Hindlimb muscle (tissue), 1 donor: ENCODE measurements at regions not wholly inside any gene's neighbourhood (a gene's known extent, or its start where the extent isn't known, plus 50 kb on each side); places are given as distances from the start of the nearest gene placed in this dataset.
A peak's percentile ranks its signal among the peaks of the same experiment; 100 is the strongest.
"Not testable (repeated sequence)": the region's sequence is repeated elsewhere in the genome, so short reads cannot be mapped to it uniquely, and the experiment has no call there.

Source experiments
- DNase-seq: peaks from one replicate; pipeline ENCODE4 v3.0.0-alpha.2; 2013

DNA sequence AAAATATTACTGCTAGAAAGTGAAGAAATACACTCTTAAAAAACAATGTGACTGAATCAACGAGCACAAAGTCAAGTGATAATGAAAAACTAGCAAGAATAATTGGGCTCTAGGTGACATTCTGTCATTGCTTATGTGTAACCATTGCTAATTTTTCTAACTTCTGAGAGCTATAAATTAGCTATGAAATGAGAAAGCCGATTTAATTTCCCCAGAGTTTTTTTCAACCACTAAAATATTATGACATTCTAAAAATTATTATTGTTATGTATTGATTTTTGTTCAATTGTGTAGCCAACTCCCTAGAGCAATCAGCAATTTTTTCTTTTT is 458.6 kb upstream of the ATXN8OS start:
- no peak for DNase-seq

DNA sequence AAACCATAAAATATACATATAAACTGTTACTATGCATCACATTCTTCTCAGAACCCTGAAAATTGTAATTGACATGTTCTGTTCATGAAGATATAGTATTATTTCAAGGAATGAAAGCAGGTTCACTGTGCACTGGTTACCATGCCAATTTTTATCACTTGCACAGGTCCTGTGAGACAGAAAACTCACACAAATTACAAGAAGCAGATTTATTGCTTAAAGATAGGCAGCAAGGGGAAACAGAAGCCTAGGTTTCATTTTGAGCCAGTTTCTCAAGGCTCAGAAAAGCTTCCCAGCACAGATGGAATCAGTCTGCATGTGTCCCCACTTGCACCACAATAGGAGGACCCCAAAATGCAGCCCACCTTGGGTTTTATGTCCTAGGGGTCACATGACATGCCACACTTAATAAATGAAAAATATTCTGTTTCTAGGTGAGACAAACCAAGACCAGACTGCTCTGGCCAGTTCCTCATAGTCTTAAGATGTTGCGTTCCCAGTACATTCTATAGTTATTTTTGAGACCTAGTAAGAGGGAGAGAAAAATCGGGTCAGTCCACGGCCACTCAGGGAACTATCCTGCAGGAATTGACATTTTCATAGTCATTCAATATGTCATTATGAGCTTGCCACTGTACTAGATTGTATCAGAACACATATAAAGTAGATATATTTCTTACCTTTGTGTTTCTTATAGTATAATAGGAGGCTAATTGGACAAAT is 459.1 kb upstream of the ATXN8OS start:
- DNase-seq = no peak

DNA sequence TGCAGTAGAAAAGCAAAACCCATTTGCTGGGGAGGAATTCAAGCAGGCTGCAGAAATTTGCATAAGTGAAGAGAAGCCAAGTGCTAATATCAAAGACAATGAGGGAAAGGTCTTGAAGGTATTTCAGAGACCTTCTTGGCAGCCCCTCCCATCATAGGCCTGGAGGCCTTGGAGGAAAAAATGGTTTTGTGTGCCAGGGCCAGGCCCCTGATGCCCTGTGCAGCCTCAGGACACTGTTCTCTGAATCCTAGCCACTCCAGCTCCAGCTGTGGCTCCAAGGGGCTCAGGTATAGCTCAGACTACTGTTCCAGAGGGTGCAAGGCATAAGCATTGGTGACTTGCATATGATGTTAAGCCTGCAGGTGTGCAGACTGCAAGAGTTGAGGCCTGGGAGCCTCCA is 463.2 kb upstream of the ATXN8OS start:
- no peak for DNase-seq

DNA sequence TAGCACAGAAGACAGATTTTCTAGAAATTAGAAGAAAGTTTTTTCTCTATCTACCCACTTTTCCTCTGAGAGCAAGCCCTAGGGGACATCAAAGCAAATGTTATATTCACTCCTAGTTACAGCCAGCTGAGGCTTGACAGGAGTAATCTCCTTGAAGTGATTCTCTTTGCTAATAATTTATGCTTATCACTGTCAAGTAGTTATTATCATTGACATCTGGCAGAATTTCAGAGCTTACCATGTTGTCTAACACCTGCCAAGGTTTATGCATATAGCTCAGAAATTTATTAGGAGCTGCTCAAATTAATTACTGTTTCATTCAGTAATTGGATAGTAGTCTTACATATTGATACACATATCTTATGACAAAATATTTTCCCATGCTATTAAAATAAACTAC is 465.9 kb upstream of the ATXN8OS start:
- DNase-seq = no peak

DNA sequence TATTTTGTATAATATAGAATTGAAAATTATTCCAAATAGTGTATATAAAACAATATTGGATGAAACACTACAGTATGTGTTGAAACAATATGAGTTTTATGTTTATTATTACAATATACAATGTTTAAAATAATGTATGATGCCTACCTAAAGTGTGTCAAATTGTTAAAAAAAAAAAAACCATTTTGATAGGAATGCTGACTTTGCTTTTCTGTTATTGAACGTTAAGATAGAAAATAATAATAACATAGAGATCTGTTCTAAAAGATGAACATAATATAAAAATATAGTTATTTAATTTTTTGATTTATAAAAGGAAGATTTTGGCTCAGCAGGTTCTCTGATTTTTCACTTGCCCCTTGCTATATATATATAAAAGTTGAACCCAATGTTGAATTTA is 474.6 kb upstream of the ATXN8OS start:
- DNase-seq = no peak

DNA sequence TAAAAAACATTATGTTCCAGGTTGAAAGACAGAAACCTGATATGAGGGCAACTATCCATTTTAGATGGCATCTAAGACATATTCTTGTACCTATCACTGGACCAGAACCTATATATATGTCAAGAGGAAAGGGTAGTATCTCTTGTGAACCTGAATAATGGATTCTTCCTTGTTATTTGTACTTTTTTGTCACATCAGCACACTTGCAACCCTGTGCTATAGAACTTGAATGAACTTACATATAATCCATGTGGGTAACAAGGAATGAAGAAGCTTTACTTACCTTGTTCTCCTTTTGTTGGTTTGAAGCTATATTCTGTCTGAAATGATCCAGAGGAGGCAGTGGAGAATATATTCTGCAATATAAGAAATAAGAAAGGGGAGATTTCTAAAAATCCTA is 483.7 kb upstream of the ATXN8OS start:
- no peak for DNase-seq

DNA sequence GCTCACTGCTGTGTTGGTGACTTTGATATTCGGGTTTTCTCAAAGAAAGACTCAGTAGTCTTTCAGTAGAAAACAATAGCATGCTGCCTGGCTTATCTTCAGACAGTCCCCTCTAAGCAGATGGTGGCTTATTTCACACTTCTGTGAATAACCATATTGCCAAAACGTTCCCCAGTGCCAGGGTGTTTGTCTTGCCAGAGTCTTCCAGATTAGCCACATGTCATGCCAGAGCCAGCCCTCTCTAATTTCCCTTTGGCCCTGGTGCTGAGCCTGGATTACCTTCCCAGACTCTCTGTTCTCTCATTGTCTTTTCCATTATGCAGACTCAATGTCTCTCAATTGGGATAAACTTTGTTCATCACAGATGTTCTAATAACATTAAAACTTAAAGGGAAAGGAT is 488.0 kb upstream of the ATXN8OS start:
- DNase-seq = no peak

DNA sequence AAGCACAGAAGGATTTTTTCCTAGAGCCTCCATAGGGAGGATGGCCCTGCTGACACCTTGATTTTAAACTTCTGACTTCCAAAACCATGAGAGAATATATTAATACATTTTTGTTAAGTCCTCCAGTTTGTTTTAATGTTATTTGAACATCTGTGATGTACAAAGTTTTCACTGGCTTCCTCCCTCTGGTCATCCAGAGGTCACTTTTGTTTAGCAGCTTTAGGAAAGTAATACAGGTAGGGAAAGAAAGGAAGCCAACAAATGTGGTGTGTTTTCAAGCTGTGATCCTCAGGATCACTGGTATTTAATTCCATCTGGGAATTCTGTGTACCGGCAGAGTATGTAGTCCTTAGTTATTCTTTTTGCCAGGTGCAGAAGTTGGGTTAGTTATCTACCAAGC is 488.8 kb upstream of the ATXN8OS start:
- DNase-seq = no peak

DNA sequence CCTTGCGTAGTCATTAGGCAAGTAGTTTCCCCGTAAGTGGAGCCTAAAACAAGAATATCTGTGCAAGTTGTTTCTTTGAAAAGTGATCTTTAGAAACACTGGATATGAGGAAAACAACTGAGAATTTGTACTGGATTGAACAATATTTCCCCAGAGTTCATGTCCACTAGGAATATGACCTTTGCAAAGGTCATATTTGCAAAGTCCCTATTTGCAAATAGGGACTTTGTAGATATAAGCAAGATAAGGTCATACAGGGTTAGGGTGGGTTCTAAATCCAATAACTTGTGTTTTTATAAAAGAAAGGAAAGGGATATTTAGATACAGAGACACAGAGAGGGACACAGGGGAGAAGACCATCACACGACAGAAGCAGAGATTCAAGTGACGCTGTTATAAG is 489.2 kb upstream of the ATXN8OS start:
- DNase-seq = no peak

DNA sequence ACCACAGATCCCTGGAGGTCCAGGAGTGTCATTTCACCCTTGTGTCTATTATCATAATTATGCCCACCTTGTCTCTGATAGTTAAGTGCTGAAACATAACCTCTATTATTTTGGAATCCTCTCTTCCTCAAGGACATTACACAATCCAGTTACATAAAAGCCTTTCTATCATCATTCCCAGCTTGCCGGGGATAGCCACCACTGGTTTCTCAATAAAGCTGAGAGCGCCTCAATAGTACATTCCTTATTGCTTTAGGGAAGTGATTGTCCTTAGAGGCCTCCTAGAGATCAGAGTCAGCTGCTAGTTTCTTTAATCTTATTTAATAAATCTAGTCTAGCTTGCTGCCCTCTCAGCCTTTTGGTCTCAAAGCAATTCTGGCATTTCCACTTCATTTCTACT is 490.0 kb upstream of the ATXN8OS start:
- no peak for DNase-seq

DNA sequence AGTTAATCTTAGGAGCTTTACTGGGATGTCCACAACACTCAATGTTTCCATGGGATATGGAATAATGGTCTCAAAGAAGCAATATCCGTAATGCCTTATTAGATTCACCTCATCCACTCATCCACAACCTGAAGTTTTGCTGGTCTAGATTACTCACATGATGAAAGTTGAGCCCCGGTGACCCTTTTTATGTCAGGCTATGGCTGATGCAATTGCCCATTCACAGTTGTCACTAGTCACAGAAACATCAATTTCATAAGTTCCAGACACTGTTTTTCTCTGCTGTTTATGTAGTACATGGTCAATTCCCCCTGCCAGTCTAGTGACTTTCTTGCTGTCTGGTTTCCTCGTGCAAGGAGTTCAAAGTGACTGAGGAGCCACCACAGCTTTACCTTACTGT is 491.2 kb upstream of the ATXN8OS start:
- no peak for DNase-seq

DNA sequence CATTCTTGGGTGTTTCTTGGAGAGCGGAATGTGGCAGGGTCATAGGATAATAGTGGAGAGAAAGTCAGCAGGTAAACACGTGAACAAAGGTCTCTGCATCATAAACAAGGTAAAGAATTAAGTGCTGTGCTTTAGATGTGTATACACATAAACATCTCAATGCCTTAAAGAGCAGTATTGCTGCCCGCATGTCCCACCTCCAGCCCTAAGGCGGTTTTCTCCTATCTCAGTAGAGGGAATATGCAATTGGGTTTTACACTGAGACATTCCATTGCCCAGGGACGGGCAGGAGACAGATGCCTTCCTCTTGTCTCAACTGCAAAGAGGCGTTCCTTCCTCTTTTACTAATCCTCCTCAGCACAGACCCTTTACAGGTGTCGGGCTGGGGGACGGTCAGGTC is 492.6 kb upstream of the ATXN8OS start:
- DNase-seq = not testable (repeated sequence)

DNA sequence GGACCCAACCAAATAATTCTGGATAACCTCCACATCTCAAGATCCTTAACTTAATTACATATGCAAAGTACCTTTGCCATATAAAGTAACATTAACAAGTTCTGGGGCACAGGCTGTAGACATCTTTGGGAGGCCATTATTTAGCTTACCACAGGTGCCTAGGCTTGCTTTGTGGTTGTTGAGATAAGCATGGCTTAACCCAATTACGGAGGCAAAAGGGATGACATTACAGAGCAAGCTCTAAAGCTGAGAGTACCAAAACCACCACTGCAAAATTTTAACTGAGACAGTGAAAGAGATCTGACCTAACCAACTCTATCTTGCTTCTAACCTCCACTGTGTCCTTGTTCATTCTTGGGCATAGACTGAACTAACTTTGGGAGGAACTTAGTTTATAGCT is 502.9 kb upstream of the ATXN8OS start:
- DNase-seq = no peak

DNA sequence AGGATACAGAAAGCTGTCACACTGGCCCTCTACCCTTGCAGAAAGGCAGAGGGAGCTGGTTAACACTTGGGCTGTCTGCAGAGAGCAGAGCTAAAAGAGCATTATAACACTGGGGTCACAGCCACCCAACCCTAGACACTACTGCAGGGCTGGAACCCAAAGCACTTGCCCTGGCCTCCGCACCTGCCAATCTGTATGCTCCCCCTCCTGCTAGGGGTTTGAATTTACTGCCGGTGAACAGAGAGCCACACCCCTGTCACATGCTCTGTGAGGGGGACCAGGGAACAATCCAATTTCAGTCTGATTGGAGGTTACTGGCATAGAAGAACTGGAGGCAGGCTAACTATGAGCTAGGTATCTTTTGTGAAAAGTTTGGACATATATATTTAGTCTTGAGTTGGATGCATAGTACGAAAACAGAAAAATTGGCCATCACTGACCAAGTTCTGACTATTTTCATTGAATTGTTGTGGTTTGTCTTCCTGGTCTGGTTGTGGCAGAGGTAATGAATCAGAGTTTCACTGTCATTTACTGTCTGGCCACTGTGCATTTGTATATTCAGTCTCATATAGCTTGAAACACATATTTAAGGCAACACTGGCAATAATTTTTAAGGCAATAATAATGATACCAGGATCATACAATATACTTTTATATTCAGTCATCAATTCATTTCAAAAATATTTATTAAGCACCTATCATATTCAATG is 504.3 kb upstream of the ATXN8OS start:
- DNase-seq = no peak

DNA sequence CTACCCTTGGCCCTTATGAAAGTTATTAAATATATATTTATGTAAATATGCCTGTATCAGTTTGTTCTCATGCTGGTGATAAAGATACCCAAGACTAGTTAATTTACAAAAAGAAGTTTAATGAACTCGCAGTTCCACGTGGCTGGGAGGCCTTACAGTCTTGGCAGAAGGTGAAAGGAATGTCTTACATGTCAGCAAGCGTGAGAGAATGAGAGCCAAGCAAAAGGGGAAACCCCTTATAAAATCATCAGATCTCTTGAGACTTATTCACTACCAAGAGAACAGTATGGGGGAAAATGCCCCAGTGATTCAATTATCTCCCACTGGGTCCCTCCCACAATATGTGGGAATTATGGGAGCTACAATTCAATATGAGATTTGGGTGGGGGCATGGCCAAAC is 506.0 kb upstream of the ATXN8OS start:
- DNase-seq = no peak

DNA sequence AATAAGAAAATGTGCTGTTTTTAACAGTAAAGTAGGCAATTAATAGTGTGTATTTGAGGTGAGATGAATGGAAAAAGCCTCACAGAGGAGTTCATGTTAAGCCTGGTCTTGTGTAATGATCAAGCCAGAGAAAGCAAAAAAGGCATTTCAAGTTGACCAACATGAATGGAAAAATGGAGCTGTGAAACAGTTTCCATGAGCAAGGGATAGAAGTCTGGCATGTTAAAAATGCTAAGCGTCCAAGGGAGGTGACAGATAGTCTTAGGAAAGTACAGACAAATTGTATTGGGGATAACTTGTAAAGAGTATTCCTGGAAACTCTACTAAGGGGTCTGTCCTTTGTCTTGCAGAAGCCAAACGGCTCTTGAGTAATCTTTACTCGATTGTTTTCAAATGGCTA is 506.8 kb upstream of the ATXN8OS start:
- peak; percentile 26 for DNase-seq

DNA sequence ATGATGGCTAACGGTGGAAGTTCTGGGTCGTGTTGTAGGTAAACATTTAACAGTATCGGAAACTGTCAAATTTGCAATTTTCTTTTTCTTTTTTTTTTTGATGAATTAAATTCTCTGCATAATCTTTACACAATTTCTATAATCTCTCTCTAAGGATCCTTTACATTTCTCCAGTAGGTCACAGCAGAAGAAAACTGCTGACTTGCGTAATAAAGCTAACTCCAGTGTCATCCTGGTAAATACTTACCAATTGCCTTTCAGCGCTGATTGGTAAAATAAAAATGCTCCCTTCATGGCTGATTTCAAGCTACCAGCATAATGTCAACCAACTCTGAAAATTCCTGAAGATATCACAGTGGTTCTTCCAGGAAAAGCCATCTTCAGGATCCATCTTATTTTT is 510.5 kb upstream of the ATXN8OS start:
- no peak for DNase-seq

DNA sequence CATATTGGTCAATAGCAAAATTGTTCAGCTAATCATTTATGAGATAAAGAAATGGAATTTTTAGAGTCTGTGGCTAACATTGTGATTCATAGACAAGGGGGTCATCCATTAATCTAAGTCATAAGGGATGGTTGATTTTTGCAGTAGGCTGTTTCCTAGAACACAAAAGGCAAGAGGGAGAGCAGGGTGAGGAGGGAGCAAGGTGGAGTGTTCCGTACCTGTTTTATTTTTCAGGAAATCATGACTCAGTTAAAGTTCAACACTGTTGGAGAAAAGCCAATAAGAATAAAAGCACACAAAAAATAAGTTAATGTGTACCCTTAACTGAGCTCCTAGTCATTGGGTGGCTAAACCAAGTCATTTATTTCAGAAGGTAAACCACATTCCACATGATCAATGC is 512.4 kb upstream of the ATXN8OS start:
- no peak for DNase-seq

DNA sequence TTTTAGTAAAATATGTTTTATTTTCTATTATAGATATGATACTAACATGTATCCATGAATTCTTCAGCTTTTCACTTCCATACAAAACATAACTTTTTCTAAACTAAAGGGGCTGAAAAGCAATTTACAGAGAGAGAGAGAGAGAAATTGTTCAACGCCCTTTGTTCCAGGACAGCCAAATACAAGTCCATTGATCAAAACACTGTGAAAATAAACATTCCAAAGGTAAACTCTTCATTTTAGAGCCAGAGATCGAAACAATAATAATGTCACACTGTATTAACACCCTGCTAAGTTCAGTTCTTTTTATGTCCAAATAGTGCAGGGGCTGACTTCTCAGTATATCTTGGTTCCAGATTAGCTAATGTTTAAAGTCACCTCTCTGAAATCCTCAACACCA is 516.2 kb upstream of the ATXN8OS start:
- DNase-seq = no peak

DNA sequence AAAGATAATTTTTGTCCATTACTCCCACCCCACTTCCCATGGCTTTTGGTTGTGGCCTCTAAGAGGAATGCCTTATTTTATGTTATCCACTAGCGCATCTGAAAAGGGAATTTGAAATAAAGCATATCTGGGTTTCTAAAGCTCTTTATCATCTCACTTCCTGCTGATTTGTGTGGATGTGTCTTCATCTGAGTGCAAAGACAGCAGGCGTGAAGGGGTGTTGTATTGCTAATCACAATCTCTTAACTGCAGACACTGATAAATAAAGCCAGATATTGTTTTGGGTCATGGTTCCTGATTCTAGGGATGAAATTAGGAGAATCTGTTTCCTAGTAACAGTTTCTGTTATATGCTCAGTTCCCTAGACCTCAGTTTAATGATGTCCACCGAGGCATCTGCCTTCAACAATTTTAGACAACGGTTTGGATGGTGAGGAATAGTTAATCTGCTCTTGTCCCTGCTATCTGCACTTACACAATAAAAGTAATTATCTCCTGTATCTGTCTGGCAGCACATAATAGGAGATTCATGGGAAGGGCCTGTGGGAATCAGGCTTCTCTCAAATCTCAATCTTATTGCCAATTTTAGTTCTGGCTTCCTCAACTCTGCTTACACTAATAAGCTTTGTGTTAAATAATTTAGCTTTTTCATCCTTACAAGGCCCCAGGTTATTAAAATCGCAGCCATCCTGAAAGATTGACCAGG is 517.9 kb upstream of the ATXN8OS start:
- no peak for DNase-seq

DNA sequence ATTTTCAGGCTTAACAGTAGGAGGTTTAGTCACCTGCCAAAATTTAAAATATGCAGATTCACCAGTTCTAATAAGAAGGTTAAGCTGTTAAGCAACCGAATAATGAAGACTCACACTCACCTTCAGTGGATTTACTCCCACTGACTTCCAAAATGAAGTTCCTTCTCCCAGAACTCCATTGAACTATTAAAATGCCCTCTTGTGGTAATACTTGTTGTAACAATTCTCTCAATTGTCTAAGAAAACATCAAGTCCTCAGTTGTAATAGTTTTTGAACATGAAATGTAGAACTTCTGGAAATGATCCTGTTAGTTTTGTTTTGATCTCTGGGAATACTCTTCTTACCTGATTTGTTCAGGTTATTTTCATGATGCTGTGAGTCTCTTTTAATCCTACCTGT is 522.0 kb upstream of the ATXN8OS start:
- DNase-seq = no peak

DNA sequence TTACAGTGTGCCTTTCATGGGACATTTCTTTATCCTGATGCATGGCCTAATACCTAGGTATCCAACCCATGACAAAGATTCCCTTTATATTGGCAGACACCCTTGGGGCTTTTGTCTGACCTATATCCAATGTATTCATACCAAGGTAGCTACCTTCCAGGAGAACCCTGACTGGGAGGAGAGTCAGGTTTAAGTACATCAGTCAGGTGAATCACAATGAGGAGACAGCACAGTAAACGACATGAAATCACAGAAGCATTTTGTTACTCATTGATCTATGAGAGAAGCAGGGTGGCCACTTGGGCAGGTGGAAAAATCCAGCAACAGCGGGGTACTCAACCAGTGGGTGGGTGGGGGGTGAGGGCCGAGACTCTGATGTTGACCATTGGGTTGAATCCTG is 527.4 kb upstream of the ATXN8OS start:
- no peak for DNase-seq

DNA sequence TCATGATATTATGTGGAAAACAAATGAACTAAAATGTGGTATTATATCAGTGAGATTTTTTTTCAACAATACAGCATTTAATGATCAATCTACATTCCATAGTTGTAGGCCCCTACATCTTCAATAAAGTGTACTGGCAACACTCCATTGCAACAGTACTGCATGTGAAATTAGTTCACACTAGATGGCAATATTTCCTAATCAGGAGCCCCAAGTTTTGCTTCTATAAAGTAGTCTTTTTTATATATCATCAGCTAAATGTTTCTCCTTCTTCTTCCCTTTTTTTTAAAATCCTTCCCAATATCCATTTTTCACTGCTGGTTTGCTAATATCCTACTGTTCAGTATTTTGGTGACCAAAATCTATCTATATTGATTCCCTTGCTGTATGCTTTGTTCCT is 528.3 kb upstream of the ATXN8OS start:
- peak; percentile 13 for DNase-seq
